ENCODE measurements at regions not wholly inside any gene's neighbourhood (a gene's known extent, or its start where the extent isn't known, plus 50 kb on each side); places are given as distances from the start of the nearest gene placed in this dataset.

DNA sequence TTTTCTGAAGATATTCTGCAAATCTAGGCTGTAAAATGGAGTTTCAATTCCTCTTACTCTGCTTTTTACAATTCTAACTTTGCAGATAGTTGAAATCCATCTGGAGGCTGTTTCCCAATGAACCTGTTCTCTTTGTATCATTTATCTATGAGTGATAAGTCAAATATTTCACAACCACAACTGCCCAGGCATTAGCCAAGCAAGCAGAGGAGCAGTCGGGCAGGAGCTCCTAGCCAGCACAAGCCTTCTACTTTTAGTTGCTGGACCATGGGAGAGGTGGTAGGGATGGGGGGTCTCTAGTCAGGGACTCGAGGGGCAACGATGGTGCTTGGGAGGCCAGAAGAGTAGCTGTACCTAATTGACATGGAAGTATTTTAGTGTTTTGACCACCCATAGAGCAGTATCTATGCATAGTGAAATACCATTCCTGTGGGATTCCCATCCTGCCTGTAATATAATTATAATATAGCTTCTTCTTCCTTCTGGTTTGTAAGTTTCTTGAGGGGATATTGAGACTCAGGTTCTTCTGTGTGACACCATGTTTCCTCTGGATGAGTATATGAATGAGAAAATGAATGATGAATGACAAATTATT, 353.5 kb upstream of the IL12A start:
- H3K9me3 ChIP-seq (ENCODE audit: control insufficient read depth, insufficient read depth, low read length): no peaks in the 10 kb centered on the region
- H3K4me1 ChIP-seq (ENCODE audit: control insufficient read depth, insufficient read depth, low read length): no peaks in the 10 kb centered on the region
- no peak overlapping the region for H3K4me3 ChIP-seq (ENCODE audit: low read length)
- Mint-ChIP-seq H3K27me3 (ENCODE audit: low read depth in 2 of 2) (no peaks in the 10 kb centered on the region), H3K9me3 (peaks cover 0 to 2% of the 10 kb centered on the region in 2 donors), H3K4me1 (no peaks in the 10 kb centered on the region), H3K27ac (no peak overlapping the region), H3K36me3 (no peaks in the 10 kb centered on the region), H3K4me3 (no peak overlapping the region)
- intact Hi-C loops (cut with micrococcal nuclease): no loop called here
- H3K27ac ChIP-seq (ENCODE audit: low read length): no peak overlapping the region
- H3K27me3 ChIP-seq (ENCODE audit: control insufficient read depth, insufficient read depth, low read length): no peaks in the 10 kb centered on the region
- 85% methylated on average over 3 of the region's 3 CpGs for WGBS (ENCODE audit: insufficient coverage)
- ATAC-seq (no peak), DNase-seq (no peak)
- TF ChIP-seq, protein P1, sequence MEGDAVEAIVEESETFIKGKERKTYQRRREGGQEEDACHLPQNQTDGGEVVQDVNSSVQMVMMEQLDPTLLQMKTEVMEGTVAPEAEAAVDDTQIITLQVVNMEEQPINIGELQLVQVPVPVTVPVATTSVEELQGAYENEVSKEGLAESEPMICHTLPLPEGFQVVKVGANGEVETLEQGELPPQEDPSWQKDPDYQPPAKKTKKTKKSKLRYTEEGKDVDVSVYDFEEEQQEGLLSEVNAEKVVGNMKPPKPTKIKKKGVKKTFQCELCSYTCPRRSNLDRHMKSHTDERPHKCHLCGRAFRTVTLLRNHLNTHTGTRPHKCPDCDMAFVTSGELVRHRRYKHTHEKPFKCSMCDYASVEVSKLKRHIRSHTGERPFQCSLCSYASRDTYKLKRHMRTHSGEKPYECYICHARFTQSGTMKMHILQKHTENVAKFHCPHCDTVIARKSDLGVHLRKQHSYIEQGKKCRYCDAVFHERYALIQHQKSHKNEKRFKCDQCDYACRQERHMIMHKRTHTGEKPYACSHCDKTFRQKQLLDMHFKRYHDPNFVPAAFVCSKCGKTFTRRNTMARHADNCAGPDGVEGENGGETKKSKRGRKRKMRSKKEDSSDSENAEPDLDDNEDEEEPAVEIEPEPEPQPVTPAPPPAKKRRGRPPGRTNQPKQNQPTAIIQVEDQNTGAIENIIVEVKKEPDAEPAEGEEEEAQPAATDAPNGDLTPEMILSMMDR (IDR thresholded peaks at IDR 0.05): no peak
- no peaks in the 10 kb centered on the region for H3K36me3 ChIP-seq (ENCODE audit: control insufficient read depth, insufficient read depth, low read length)

- WGBS (ENCODE audit: insufficient coverage): 96% methylated on average over 2 of the region's 2 CpGs
- Mint-ChIP-seq H3K27ac (no peak overlapping the region), H3K4me1 (no peaks in the 10 kb centered on the region), H3K27me3 (ENCODE audit: low read depth in 2 of 2) (no peaks in the 10 kb centered on the region), H3K9me3 (peaks cover 0 to 6% of the 10 kb centered on the region in 2 donors), H3K36me3 (no peaks in the 10 kb centered on the region), H3K4me3 (no peak overlapping the region)
- Histone ChIP-seq H3K4me3 (ENCODE audit: low read length) (no peak overlapping the region), H3K27ac (ENCODE audit: low read length) (no peak overlapping the region), H3K9me3 (ENCODE audit: control insufficient read depth, insufficient read depth, low read length) (no peaks in the 10 kb centered on the region), H3K36me3 (ENCODE audit: control insufficient read depth, insufficient read depth, low read length) (no peaks in the 10 kb centered on the region), H3K4me1 (ENCODE audit: control insufficient read depth, insufficient read depth, low read length) (no peaks in the 10 kb centered on the region), H3K27me3 (ENCODE audit: control insufficient read depth, insufficient read depth, low read length) (no peaks in the 10 kb centered on the region)
- intact Hi-C loops (cut with micrococcal nuclease): no loop called here
- no peak for DNase-seq
- TF ChIP-seq, protein P1 (IDR thresholded peaks at IDR 0.05): no peak
- ATAC-seq: no peak
Observed at GRCh38 chr3:159637883-159638542, 350.6 kb upstream of the IL12A start.

DNA sequence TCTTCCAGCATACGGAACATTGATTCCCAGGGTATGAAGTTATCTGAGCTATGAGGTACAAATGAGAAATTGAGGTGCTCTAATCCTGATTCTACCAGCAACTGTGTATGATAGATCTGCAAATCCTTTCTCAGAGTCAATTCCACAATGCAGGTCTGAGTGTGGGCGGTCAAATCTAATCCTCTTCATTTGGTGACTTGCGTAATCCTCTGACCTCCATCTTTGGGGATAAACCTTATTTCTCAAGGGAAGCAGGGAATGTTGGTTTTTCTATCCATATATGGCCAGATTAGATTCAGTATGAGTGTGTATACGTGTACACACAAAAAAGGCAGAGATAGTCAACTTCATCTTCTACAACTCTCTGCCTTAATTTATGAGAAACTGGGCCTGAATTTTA, 348.4 kb upstream of the IL12A start:
- Histone ChIP-seq H3K9me3 (ENCODE audit: control insufficient read depth, insufficient read depth, low read length) (no peaks in the 10 kb centered on the region), H3K36me3 (ENCODE audit: control insufficient read depth, insufficient read depth, low read length) (no peaks in the 10 kb centered on the region), H3K27ac (ENCODE audit: low read length) (no peak overlapping the region), H3K27me3 (ENCODE audit: control insufficient read depth, insufficient read depth, low read length) (no peaks in the 10 kb centered on the region), H3K4me1 (ENCODE audit: control insufficient read depth, insufficient read depth, low read length) (no peaks in the 10 kb centered on the region), H3K4me3 (ENCODE audit: low read length) (no peak overlapping the region)
- Mint-ChIP-seq H3K27me3 (ENCODE audit: low read depth in 2 of 2) (no peaks in the 10 kb centered on the region), H3K36me3 (no peaks in the 10 kb centered on the region), H3K4me1 (no peaks in the 10 kb centered on the region), H3K27ac (no peak overlapping the region), H3K4me3 (no peak overlapping the region), H3K9me3 (peaks cover 2 to 6% of the 10 kb centered on the region in 2 donors)
- intact Hi-C loops (cut with micrococcal nuclease): no loop called here
- TF ChIP-seq, protein P1 (IDR thresholded peaks at IDR 0.05): no peak
- no peak for DNase-seq
- whole genome bisulfite sequencing (ENCODE audit: insufficient coverage): 95% methylated on average over 4 of the region's 4 CpGs
- ATAC-seq: no peak

- no peaks in the 10 kb centered on the region for H3K36me3 ChIP-seq (ENCODE audit: control insufficient read depth, insufficient read depth, low read length)
- TF ChIP-seq, protein P1 (IDR thresholded peaks at IDR 0.05): no peak
- Mint-ChIP-seq H3K4me3 (no peak overlapping the region), H3K4me1 (no peaks in the 10 kb centered on the region), H3K27ac (no peak overlapping the region), H3K36me3 (no peaks in the 10 kb centered on the region), H3K9me3 (peaks cover 7 to 11% of the 10 kb centered on the region in 2 donors), H3K27me3 (ENCODE audit: low read depth in 2 of 2) (no peaks in the 10 kb centered on the region)
- no peaks in the 10 kb centered on the region for H3K9me3 ChIP-seq (ENCODE audit: control insufficient read depth, insufficient read depth, low read length)
- H3K27ac ChIP-seq (ENCODE audit: low read length): no peak overlapping the region
- no peak overlapping the region for H3K4me3 ChIP-seq (ENCODE audit: low read length)
- H3K27me3 ChIP-seq (ENCODE audit: control insufficient read depth, insufficient read depth, low read length): no peaks in the 10 kb centered on the region
- no peak for ATAC-seq
- no peaks in the 10 kb centered on the region for H3K4me1 ChIP-seq (ENCODE audit: control insufficient read depth, insufficient read depth, low read length)
- no peak for DNase-seq
- intact Hi-C loops (cut with micrococcal nuclease): no loop called here
Observed at GRCh38 chr3:159643406-159643805, 345.2 kb upstream of the IL12A start.

Measured in natural killer cell (primary cell).